ENCODE measurements at regions not wholly inside any gene's neighbourhood (a gene's known extent, or its start where the extent isn't known, plus 50 kb on each side); places are given as distances from the start of the nearest gene placed in this dataset.

- no peak for TF ChIP-seq JUND (IDR thresholded peaks at IDR 0.05; ENCODE audit: low read depth, low read length)
- no peak for TF ChIP-seq MTA2 (IDR thresholded peaks at IDR 0.05; ENCODE audit: low read depth)
- TF ChIP-seq EP300 (IDR thresholded peaks at IDR 0.05; ENCODE audit: borderline replicate concordance in 1 of 2, control insufficient read depth in 1 of 2, low read depth in 2 of 2, low read length in 2 of 2), result no peak
- TF ChIP-seq E2F4 (IDR thresholded peaks at IDR 0.05; ENCODE audit: low read depth, low read length), result no peak
- TF ChIP-seq GABPA (IDR thresholded peaks at IDR 0.05; ENCODE audit: low read depth), result no peak
- TF ChIP-seq MYC (IDR thresholded peaks at IDR 0.05; ENCODE audit: insufficient read depth, insufficient read length, insufficient replicate concordance, low read length, severe bottlenecking), result no peak
- TF ChIP-seq REST (IDR thresholded peaks at IDR 0.05; ENCODE audit: low read depth, low read length), result no peak
- no peak for TF ChIP-seq CTCF (IDR thresholded peaks at IDR 0.05 in 2 of 3, conservative IDR thresholded peaks at IDR 0.05 in 1 of 3; ENCODE audit: control insufficient read depth in 2 of 3, extremely low read depth in 1 of 3, insufficient read depth in 1 of 3, low read depth in 3 of 3, low read length in 3 of 3)
Observed at GRCh38 chr2:217096474-217097225, 236.8 kb upstream of the TNP1 start.

All from GM12878 (cell line).